Pancreas (tissue), 10 donors: ENCODE measurements at regions not wholly inside any gene's neighbourhood (a gene's known extent, or its start where the extent isn't known, plus 50 kb on each side); places are given as distances from the start of the nearest gene placed in this dataset.

Source experiments
- ATAC-seq, 4 donors: fragments of 200-7000 bp; cut with Tn5 transposase; one replicate each; pipeline versions ENCODE4 v1.8.0 to v1.9.1; 2020; ENCODE audit warnings: mild to moderate bottlenecking in 4 of 4, moderate library complexity in 4 of 4
- DNase-seq, 6 donors: peaks; one replicate each; pipeline ENCODE4 v3.0.0-alpha.2; 2020
- FAIRE-seq: peaks from 2 replicates; lab custom pipeline; 2012; peaks lifted over from hg19 to GRCh38; lab: Jason Lieb, UNC
- H3K27ac ChIP-seq, 4 donors: fragments of 200-600 bp; sonication (generic); 1 replicate in 3 of 4; 2 replicates in 1 of 4; pipeline versions ENCODE4 v1.5.0 to v1.8.0; 2020
- H3K27me3 ChIP-seq, 4 donors: fragments of 200-600 bp; one replicate each; pipeline ENCODE4 v1.8.0; 2021
- H3K36me3 ChIP-seq, 3 donors: fragments of 200-600 bp; sonication (generic) in 1 of 3; one replicate each; pipeline versions ENCODE4 v1.5.0 to v1.8.0; 2020 to 2021
- H3K4me1 ChIP-seq, 3 donors: fragments of 200-600 bp; one replicate each; pipeline ENCODE4 v1.8.0; 2021
- H3K4me3 ChIP-seq, 4 donors: fragments of 200-600 bp; sonication (generic) in 2 of 4; one replicate each; pipeline versions ENCODE4 v1.5.0 to v1.8.0; 2020 to 2021
- H3K9me3 ChIP-seq, 4 donors: fragments of 200-600 bp; one replicate each; pipeline ENCODE4 v1.8.0; 2021
- CTCF ChIP-seq, 4 donors: fragments of 200-600 bp; sonication (generic) in 3 of 4; IDR thresholded peaks; one replicate each; pipeline versions ENCODE4 v1.5.0 to v1.8.0; 2021; ENCODE audit warnings: antibody characterized with exemption in 4 of 4
- WGBS, 2 donors: extraction: QIAGEN DNeasy Blood & Tissue Kit; methylation state at CpG; one replicate each; pipeline ENCODE4 v1.1.7; 2013; 5-methylcytosine and 5-hydroxymethylcytosine counted together
- intact Hi-C, 3 donors: fragments of 100-400 bp; cut with DNase I; formaldehyde crosslinking; loops; one replicate each; pipeline versions ENCODE4 v1.11.1 to v1.14.2; 2022
- donor health status: healthy with polysubstance abuse.
- donor health status: DM: no; HTN: no; CAD: no; lungs with moderate emphysema.
- donor health status: DM: no; HTN: no; CAD: no.
- donor health status: control.
- donor health status: control.
- donor health status: Bipolar disorder and iron deficiency.
- donor health status: DM: yes; HTN: yes; CAD: no.
- donor health status: DM: no; HTN: no; CAD: no.
- donor health status: DM: no; HTN: no; CAD: no.
- donor health status: DM: yes; HTN: yes; CAD: no.

- no peak for DNase-seq
- intact Hi-C loops, result no loop called here
- H3K27ac ChIP-seq, result no peak overlapping the region
- H3K4me1 ChIP-seq, result no peaks in the 10 kb centered on the region
- FAIRE-seq, result no peak
- ATAC-seq, result no peak
- no peak overlapping the region for H3K4me3 ChIP-seq
- no peaks in the 10 kb centered on the region for H3K36me3 ChIP-seq
- H3K27me3 ChIP-seq, result no peaks in the 10 kb centered on the region
- TF ChIP-seq CTCF (IDR thresholded peaks at IDR 0.05), result no peak
- 57 to 72% methylated on average over 4 of the region's 4 CpGs for WGBS, 2 donors
- no peaks in the 10 kb centered on the region for H3K9me3 ChIP-seq
Measured at GRCh38 chr20:4427940-4428586, 179.0 kb upstream of the ADRA1D start.

- Histone ChIP-seq H3K36me3 (no peaks in the 10 kb centered on the region), H3K27me3 (no peaks in the 10 kb centered on the region), H3K4me3 (no peak overlapping the region), H3K27ac (no peak overlapping the region), H3K4me1 (no peaks in the 10 kb centered on the region), H3K9me3 (no peaks in the 10 kb centered on the region)
- DNase-seq (no peak), ATAC-seq (no peak), FAIRE-seq (no peak)
- 61 to 67% methylated on average over 4 of the region's 4 CpGs for WGBS, 2 donors
- intact Hi-C loops, result no loop called here
- TF ChIP-seq CTCF (IDR thresholded peaks at IDR 0.05), result no peak
Measured at GRCh38 chr20:4418141-4418540, 169.1 kb upstream of the ADRA1D start.

- H3K4me3 ChIP-seq, result no peak overlapping the region
- TF ChIP-seq CTCF (IDR thresholded peaks at IDR 0.05), result no peak
- H3K4me1 ChIP-seq, result no peaks in the 10 kb centered on the region
- DNase-seq, result no peak
- intact Hi-C loops, result no loop called here
- WGBS, 2 donors, result 44 to 57% methylated on average over 5 of the region's 5 CpGs
- H3K27me3 ChIP-seq, result no peaks in the 10 kb centered on the region
- FAIRE-seq, result no peak
- no peaks in the 10 kb centered on the region for H3K9me3 ChIP-seq
- ATAC-seq, result no peak
- H3K27ac ChIP-seq, result no peak overlapping the region
- H3K36me3 ChIP-seq, result no peaks in the 10 kb centered on the region
Measured at GRCh38 chr20:4415281-4415680, 166.2 kb upstream of the ADRA1D start.

- TF ChIP-seq CTCF (IDR thresholded peaks at IDR 0.05), result no peak
- intact Hi-C loops, result no loop called here
- 48 to 52% methylated on average over 8 of the region's 8 CpGs for WGBS, 2 donors
- Histone ChIP-seq H3K9me3 (no peaks in the 10 kb centered on the region), H3K4me1 (no peaks in the 10 kb centered on the region), H3K27me3 (no peaks in the 10 kb centered on the region), H3K4me3 (no peak overlapping the region), H3K27ac (no peak overlapping the region), H3K36me3 (no peaks in the 10 kb centered on the region)
- ATAC-seq, result peak in 1 of 4 donors; percentile 29
- no peak for FAIRE-seq
- DNase-seq, result no peak
Measured at GRCh38 chr20:4413314-4414049, 164.4 kb upstream of the ADRA1D start.

- Histone ChIP-seq H3K4me3 (no peak overlapping the region), H3K9me3 (no peaks in the 10 kb centered on the region), H3K36me3 (no peaks in the 10 kb centered on the region), H3K4me1 (no peaks in the 10 kb centered on the region), H3K27me3 (no peaks in the 10 kb centered on the region), H3K27ac (no peak overlapping the region)
- intact Hi-C loops, result no loop called here
- DNase-seq (no peak), ATAC-seq (no peak), FAIRE-seq (no peak)
- no peak for TF ChIP-seq CTCF (IDR thresholded peaks at IDR 0.05)
- WGBS, 2 donors, result 81 to 88% methylated on average over 1 of the region's 1 CpG
Measured at GRCh38 chr20:4412216-4412615, 163.1 kb upstream of the ADRA1D start.
